Activated CD4-positive, alpha-beta T cell treated with anti-CD3 and anti-CD28 coated beads, Interleukin-2, amount 10 ng/mL, durations not matched to agents 24 days and 14 days (primary cell): ENCODE measurements at regions not wholly inside any gene's neighbourhood (a gene's known extent, or its start where the extent isn't known, plus 50 kb on each side); places are given as distances from the start of the nearest gene placed in this dataset.

Source experiments
- DNase-seq: peaks from one replicate; pipeline ENCODE4 v3.0.0; 2022
- H3K27ac Mint-ChIP-seq: one replicate; pipeline ENCODE4 v1.8.0; 2022; ENCODE audit warnings: mild to moderate bottlenecking, mixed read lengths
- H3K27me3 Mint-ChIP-seq: one replicate; pipeline ENCODE4 v1.8.0; 2022; ENCODE audit warnings: mixed read lengths
- H3K36me3 Mint-ChIP-seq: one replicate; pipeline ENCODE4 v1.8.0; 2022; ENCODE audit warnings: low read depth, mild to moderate bottlenecking, mixed read lengths
- H3K4me1 Mint-ChIP-seq: one replicate; pipeline ENCODE4 v1.8.0; 2021; ENCODE audit warnings: mixed read lengths
- H3K4me3 Mint-ChIP-seq: one replicate; pipeline ENCODE4 v1.8.0; 2022; ENCODE audit warnings: mild to moderate bottlenecking, moderate library complexity, mixed read lengths
- H3K9me3 Mint-ChIP-seq: one replicate; pipeline ENCODE4 v1.8.0; 2021; ENCODE audit warnings: mixed read lengths
- intact Hi-C: fragments of 100-400 bp; cut with micrococcal nuclease; formaldehyde crosslinking; loops from one replicate; pipeline ENCODE4 v1.15.1; 2023

- no peaks in the 10 kb centered on the region for H3K36me3 Mint-ChIP-seq
- no peaks in the 10 kb centered on the region for H3K4me1 Mint-ChIP-seq
- intact Hi-C loops: no loop called here
- peak; percentile 66 for DNase-seq
- no peaks in the 10 kb centered on the region for H3K9me3 Mint-ChIP-seq
- H3K4me3 Mint-ChIP-seq: no peak overlapping the region
- no peaks in the 10 kb centered on the region for H3K27me3 Mint-ChIP-seq
- H3K27ac Mint-ChIP-seq: no peak overlapping the region
Measured at GRCh38 chr5:57338068-57338867, 144.3 kb downstream of the ACTBL2 start.

GRCh38 chr5:57335092-57335660 is 147.4 kb downstream of the ACTBL2 start:
- intact Hi-C loops: no loop called here
- Mint-ChIP-seq H3K4me1 (no peaks in the 10 kb centered on the region), H3K36me3 (no peaks in the 10 kb centered on the region), H3K9me3 (no peaks in the 10 kb centered on the region), H3K27me3 (no peaks in the 10 kb centered on the region), H3K27ac (no peak overlapping the region), H3K4me3 (no peak overlapping the region)
- no peak for DNase-seq

- DNase-seq: no peak
- no peak overlapping the region for H3K27ac Mint-ChIP-seq
- intact Hi-C loops: no loop called here
- H3K4me1 Mint-ChIP-seq: no peaks in the 10 kb centered on the region
- H3K36me3 Mint-ChIP-seq: no peaks in the 10 kb centered on the region
- H3K4me3 Mint-ChIP-seq: no peak overlapping the region
- no peaks in the 10 kb centered on the region for H3K9me3 Mint-ChIP-seq
- H3K27me3 Mint-ChIP-seq: no peaks in the 10 kb centered on the region
Measured at GRCh38 chr5:57334475-57334874, 148.1 kb downstream of the ACTBL2 start.

GRCh38 chr5:57332361-57332760 is 150.2 kb downstream of the ACTBL2 start:
- DNase-seq: no peak
- intact Hi-C loops: no loop called here
- H3K4me1 Mint-ChIP-seq: peaks cover 5% of the 10 kb centered on the region
- no peak overlapping the region for H3K4me3 Mint-ChIP-seq
- no peaks in the 10 kb centered on the region for H3K9me3 Mint-ChIP-seq
- no peaks in the 10 kb centered on the region for H3K36me3 Mint-ChIP-seq
- no peak overlapping the region for H3K27ac Mint-ChIP-seq
- no peaks in the 10 kb centered on the region for H3K27me3 Mint-ChIP-seq

- Mint-ChIP-seq H3K9me3 (no peaks in the 10 kb centered on the region), H3K4me1 (peaks cover 10% of the 10 kb centered on the region), H3K27ac (peak overlapping the region; percentile 48), H3K4me3 (no peak overlapping the region), H3K36me3 (no peaks in the 10 kb centered on the region), H3K27me3 (no peaks in the 10 kb centered on the region)
- intact Hi-C loops: no loop called here
- no peak for DNase-seq
Measured at GRCh38 chr5:57327561-57328367, 153.9 kb downstream of the GPBP1 start.

- intact Hi-C loops: loop anchor here (2.0 kb wide), 1 partner anchor 173 kb away; no protein-coding TSS in a partner anchor
- Mint-ChIP-seq H3K27ac (no peak overlapping the region), H3K27me3 (no peaks in the 10 kb centered on the region), H3K9me3 (no peaks in the 10 kb centered on the region), H3K36me3 (no peaks in the 10 kb centered on the region), H3K4me3 (no peak overlapping the region), H3K4me1 (peaks cover 10% of the 10 kb centered on the region)
- no peak for DNase-seq
Measured at GRCh38 chr5:57325678-57326397, 152.0 kb downstream of the GPBP1 start.

GRCh38 chr5:57324861-57325260 is 151.0 kb downstream of the GPBP1 start:
- H3K4me1 Mint-ChIP-seq: peaks cover 10% of the 10 kb centered on the region
- no peak overlapping the region for H3K4me3 Mint-ChIP-seq
- DNase-seq: no peak
- no peaks in the 10 kb centered on the region for H3K9me3 Mint-ChIP-seq
- H3K27me3 Mint-ChIP-seq: no peaks in the 10 kb centered on the region
- intact Hi-C loops: loop anchor here (1.0 to 2.0 kb wide), 2 partner anchors 23 to 174 kb away; no protein-coding TSS in a partner anchor
- no peaks in the 10 kb centered on the region for H3K36me3 Mint-ChIP-seq
- peak overlapping the region; percentile 82 for H3K27ac Mint-ChIP-seq

- Mint-ChIP-seq H3K4me1 (peaks cover 10% of the 10 kb centered on the region), H3K9me3 (no peaks in the 10 kb centered on the region), H3K4me3 (no peak overlapping the region), H3K27me3 (no peaks in the 10 kb centered on the region), H3K27ac (peak overlapping the region; percentile 82), H3K36me3 (no peaks in the 10 kb centered on the region)
- intact Hi-C loops: loop anchor here (1.0 to 2.0 kb wide), 2 partner anchors 22 to 175 kb away; no protein-coding TSS in a partner anchor
- no peak for DNase-seq
Measured at GRCh38 chr5:57324181-57324580, 150.3 kb downstream of the GPBP1 start.

GRCh38 chr5:57320582-57320981 is 146.7 kb downstream of the GPBP1 start:
- DNase-seq: no peak
- no peaks in the 10 kb centered on the region for H3K9me3 Mint-ChIP-seq
- H3K36me3 Mint-ChIP-seq: no peaks in the 10 kb centered on the region
- no peak overlapping the region for H3K4me3 Mint-ChIP-seq
- H3K27me3 Mint-ChIP-seq: no peaks in the 10 kb centered on the region
- intact Hi-C loops: no loop called here
- H3K27ac Mint-ChIP-seq: no peak overlapping the region
- H3K4me1 Mint-ChIP-seq: peaks cover 8% of the 10 kb centered on the region

- H3K36me3 Mint-ChIP-seq: no peaks in the 10 kb centered on the region
- H3K27me3 Mint-ChIP-seq: no peaks in the 10 kb centered on the region
- no peak overlapping the region for H3K27ac Mint-ChIP-seq
- DNase-seq: no peak
- H3K4me3 Mint-ChIP-seq: no peak overlapping the region
- peaks cover 8% of the 10 kb centered on the region for H3K4me1 Mint-ChIP-seq
- H3K9me3 Mint-ChIP-seq: no peaks in the 10 kb centered on the region
- intact Hi-C loops: no loop called here
Measured at GRCh38 chr5:57319628-57320027, 145.8 kb downstream of the GPBP1 start.

- intact Hi-C loops: no loop called here
- no peak overlapping the region for H3K27ac Mint-ChIP-seq
- peaks cover 3% of the 10 kb centered on the region for H3K4me1 Mint-ChIP-seq
- no peak for DNase-seq
- no peaks in the 10 kb centered on the region for H3K9me3 Mint-ChIP-seq
- H3K4me3 Mint-ChIP-seq: no peak overlapping the region
- no peaks in the 10 kb centered on the region for H3K27me3 Mint-ChIP-seq
- no peaks in the 10 kb centered on the region for H3K36me3 Mint-ChIP-seq
Measured at GRCh38 chr5:57318251-57318650, 144.4 kb downstream of the GPBP1 start.

- Mint-ChIP-seq H3K4me3 (no peak overlapping the region), H3K9me3 (no peaks in the 10 kb centered on the region), H3K4me1 (peaks cover 3% of the 10 kb centered on the region), H3K27ac (no peak overlapping the region), H3K27me3 (no peaks in the 10 kb centered on the region), H3K36me3 (no peaks in the 10 kb centered on the region)
- no peak for DNase-seq
- intact Hi-C loops: no loop called here
Measured at GRCh38 chr5:57317341-57317740, 143.5 kb downstream of the GPBP1 start.

- Mint-ChIP-seq H3K4me3 (no peak overlapping the region), H3K36me3 (no peaks in the 10 kb centered on the region), H3K9me3 (no peaks in the 10 kb centered on the region), H3K27ac (peak overlapping the region; percentile 38), H3K27me3 (no peaks in the 10 kb centered on the region), H3K4me1 (peaks cover 3% of the 10 kb centered on the region)
- DNase-seq: no peak
- intact Hi-C loops: no loop called here
Measured at GRCh38 chr5:57316798-57317327, 143.0 kb downstream of the GPBP1 start.
